GM23338 (cell line): ENCODE measurements at regions not wholly inside any gene's neighbourhood (a gene's known extent, or its start where the extent isn't known, plus 50 kb on each side); places are given as distances from the start of the nearest gene placed in this dataset.

Source experiments
- CREB1 ChIP-seq: fragments of 250-450 bp; sonication (Bioruptor Pico); IDR thresholded peaks from 2 replicates; pipeline ENCODE4 v1.5.0; 2020; ENCODE audit warnings: low read depth, mild to moderate bottlenecking, moderate library complexity
- EZH2 ChIP-seq: fragments of 200-600 bp; sonication (generic); IDR thresholded peaks from one replicate; pipeline ENCODE4 v1.8.0; 2017; ENCODE audit warnings: antibody characterized with exemption, mild to moderate bottlenecking, low read depth; ENCODE audit not compliant: unreplicated experiment
- EZH2phosphoT487 ChIP-seq: fragments of 200-600 bp; sonication (generic); IDR thresholded peaks from one replicate; pipeline ENCODE4 v1.8.1; 2018; ENCODE audit warnings: antibody characterized with exemption; ENCODE audit not compliant: unreplicated experiment
- JUNB ChIP-seq: IDR thresholded peaks from one replicate; pipeline ENCODE4 v1.6.1; 2016; ENCODE audit warnings: antibody characterized with exemption; ENCODE audit not compliant: unreplicated experiment
- NANOG ChIP-seq: IDR thresholded peaks from 2 replicates; pipeline ENCODE4 v1.6.1; 2016; ENCODE audit warnings: antibody characterized with exemption, borderline replicate concordance
- POLR2AphosphoS5 ChIP-seq: IDR thresholded peaks from 2 replicates; pipeline ENCODE4 v1.6.1; 2016; ENCODE audit warnings: antibody characterized with exemption, low read depth
- STAT1 ChIP-seq: IDR thresholded peaks from one replicate; pipeline ENCODE4 v1.6.1; 2016; ENCODE audit warnings: antibody characterized with exemption; ENCODE audit not compliant: unreplicated experiment
- ZNF114 ChIP-seq: fragments of 250-450 bp; sonication (Bioruptor Pico); IDR thresholded peaks from 2 replicates; pipeline ENCODE4 v1.5.0; 2020; ENCODE audit warnings: mild to moderate bottlenecking, moderate library complexity
- ZNF331 ChIP-seq: fragments of 250-450 bp; sonication (Bioruptor Pico); IDR thresholded peaks from 2 replicates; pipeline ENCODE4 v1.5.0; 2020; ENCODE audit warnings: low read depth, mild to moderate bottlenecking, moderate library complexity
- TF ChIP-seq, protein P1 (sequence below), 2 experiments: fragments of 200-600 bp in 1 of 2; sonication (generic) in 1 of 2; conservative IDR thresholded peaks; 2 replicates each; pipeline versions ENCODE4 v1.5.1 to v1.6.1; 2016 to 2017; ENCODE audit warnings: antibody characterized with exemption in 2 of 2, low read depth in 2 of 2, mild to moderate bottlenecking in 2 of 2, moderate library complexity in 1 of 2
- TF ChIP-seq, protein P2 (sequence below): IDR thresholded peaks from one replicate; pipeline ENCODE4 v1.6.1; 2018; ENCODE audit warnings: antibody characterized with exemption; ENCODE audit not compliant: unreplicated experiment
- TF ChIP-seq, protein P3 (sequence below): IDR thresholded peaks from 2 replicates; pipeline ENCODE4 v1.6.1; 2016; ENCODE audit warnings: antibody characterized with exemption
- TF ChIP-seq, protein P4 (sequence below): fragments of 250-450 bp; sonication (Bioruptor Pico); IDR thresholded peaks from 2 replicates; pipeline ENCODE4 v1.5.0; 2020; ENCODE audit warnings: mild to moderate bottlenecking, moderate library complexity

DNA sequence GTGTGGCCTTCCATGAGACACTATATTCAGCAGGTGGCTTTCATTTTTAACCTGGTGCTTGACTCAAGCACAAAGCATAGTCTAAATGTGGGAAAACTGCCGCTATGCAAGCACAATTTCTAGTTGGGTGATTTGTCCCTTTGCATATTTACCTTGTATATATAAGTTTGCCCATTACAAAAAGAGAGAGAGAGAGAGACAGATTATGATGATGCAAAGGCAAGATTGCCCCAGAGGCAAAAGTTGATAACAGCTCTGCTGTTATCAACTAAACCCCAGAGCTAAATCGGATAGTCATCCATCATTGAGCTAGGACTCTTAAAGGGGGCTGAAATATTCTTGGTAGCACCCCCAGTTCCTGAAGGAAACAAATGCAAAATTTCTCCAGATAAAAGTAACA, 141.5 kb downstream of the AQP9 start:
- TF ChIP-seq, protein P1, sequence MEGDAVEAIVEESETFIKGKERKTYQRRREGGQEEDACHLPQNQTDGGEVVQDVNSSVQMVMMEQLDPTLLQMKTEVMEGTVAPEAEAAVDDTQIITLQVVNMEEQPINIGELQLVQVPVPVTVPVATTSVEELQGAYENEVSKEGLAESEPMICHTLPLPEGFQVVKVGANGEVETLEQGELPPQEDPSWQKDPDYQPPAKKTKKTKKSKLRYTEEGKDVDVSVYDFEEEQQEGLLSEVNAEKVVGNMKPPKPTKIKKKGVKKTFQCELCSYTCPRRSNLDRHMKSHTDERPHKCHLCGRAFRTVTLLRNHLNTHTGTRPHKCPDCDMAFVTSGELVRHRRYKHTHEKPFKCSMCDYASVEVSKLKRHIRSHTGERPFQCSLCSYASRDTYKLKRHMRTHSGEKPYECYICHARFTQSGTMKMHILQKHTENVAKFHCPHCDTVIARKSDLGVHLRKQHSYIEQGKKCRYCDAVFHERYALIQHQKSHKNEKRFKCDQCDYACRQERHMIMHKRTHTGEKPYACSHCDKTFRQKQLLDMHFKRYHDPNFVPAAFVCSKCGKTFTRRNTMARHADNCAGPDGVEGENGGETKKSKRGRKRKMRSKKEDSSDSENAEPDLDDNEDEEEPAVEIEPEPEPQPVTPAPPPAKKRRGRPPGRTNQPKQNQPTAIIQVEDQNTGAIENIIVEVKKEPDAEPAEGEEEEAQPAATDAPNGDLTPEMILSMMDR (conservative IDR thresholded peaks at IDR 0.05; ENCODE audit: low read depth in 2 of 2): no peak
- TF ChIP-seq POLR2AphosphoS5 (no peak), EZH2phosphoT487 (no peak), EZH2 (no peak), JUNB (no peak), ZNF114 (CRISPR knock-in tag) (no peak), NANOG (no peak), CREB1 (CRISPR knock-in tag) (no peak), STAT1 (no peak), ZNF331 (no peak)
- TF ChIP-seq, protein P2, sequence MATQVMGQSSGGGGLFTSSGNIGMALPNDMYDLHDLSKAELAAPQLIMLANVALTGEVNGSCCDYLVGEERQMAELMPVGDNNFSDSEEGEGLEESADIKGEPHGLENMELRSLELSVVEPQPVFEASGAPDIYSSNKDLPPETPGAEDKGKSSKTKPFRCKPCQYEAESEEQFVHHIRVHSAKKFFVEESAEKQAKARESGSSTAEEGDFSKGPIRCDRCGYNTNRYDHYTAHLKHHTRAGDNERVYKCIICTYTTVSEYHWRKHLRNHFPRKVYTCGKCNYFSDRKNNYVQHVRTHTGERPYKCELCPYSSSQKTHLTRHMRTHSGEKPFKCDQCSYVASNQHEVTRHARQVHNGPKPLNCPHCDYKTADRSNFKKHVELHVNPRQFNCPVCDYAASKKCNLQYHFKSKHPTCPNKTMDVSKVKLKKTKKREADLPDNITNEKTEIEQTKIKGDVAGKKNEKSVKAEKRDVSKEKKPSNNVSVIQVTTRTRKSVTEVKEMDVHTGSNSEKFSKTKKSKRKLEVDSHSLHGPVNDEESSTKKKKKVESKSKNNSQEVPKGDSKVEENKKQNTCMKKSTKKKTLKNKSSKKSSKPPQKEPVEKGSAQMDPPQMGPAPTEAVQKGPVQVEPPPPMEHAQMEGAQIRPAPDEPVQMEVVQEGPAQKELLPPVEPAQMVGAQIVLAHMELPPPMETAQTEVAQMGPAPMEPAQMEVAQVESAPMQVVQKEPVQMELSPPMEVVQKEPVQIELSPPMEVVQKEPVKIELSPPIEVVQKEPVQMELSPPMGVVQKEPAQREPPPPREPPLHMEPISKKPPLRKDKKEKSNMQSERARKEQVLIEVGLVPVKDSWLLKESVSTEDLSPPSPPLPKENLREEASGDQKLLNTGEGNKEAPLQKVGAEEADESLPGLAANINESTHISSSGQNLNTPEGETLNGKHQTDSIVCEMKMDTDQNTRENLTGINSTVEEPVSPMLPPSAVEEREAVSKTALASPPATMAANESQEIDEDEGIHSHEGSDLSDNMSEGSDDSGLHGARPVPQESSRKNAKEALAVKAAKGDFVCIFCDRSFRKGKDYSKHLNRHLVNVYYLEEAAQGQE: no peak
- TF ChIP-seq, protein P3, sequence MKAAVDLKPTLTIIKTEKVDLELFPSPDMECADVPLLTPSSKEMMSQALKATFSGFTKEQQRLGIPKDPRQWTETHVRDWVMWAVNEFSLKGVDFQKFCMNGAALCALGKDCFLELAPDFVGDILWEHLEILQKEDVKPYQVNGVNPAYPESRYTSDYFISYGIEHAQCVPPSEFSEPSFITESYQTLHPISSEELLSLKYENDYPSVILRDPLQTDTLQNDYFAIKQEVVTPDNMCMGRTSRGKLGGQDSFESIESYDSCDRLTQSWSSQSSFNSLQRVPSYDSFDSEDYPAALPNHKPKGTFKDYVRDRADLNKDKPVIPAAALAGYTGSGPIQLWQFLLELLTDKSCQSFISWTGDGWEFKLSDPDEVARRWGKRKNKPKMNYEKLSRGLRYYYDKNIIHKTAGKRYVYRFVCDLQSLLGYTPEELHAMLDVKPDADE: no peak
- TF ChIP-seq, protein P4, sequence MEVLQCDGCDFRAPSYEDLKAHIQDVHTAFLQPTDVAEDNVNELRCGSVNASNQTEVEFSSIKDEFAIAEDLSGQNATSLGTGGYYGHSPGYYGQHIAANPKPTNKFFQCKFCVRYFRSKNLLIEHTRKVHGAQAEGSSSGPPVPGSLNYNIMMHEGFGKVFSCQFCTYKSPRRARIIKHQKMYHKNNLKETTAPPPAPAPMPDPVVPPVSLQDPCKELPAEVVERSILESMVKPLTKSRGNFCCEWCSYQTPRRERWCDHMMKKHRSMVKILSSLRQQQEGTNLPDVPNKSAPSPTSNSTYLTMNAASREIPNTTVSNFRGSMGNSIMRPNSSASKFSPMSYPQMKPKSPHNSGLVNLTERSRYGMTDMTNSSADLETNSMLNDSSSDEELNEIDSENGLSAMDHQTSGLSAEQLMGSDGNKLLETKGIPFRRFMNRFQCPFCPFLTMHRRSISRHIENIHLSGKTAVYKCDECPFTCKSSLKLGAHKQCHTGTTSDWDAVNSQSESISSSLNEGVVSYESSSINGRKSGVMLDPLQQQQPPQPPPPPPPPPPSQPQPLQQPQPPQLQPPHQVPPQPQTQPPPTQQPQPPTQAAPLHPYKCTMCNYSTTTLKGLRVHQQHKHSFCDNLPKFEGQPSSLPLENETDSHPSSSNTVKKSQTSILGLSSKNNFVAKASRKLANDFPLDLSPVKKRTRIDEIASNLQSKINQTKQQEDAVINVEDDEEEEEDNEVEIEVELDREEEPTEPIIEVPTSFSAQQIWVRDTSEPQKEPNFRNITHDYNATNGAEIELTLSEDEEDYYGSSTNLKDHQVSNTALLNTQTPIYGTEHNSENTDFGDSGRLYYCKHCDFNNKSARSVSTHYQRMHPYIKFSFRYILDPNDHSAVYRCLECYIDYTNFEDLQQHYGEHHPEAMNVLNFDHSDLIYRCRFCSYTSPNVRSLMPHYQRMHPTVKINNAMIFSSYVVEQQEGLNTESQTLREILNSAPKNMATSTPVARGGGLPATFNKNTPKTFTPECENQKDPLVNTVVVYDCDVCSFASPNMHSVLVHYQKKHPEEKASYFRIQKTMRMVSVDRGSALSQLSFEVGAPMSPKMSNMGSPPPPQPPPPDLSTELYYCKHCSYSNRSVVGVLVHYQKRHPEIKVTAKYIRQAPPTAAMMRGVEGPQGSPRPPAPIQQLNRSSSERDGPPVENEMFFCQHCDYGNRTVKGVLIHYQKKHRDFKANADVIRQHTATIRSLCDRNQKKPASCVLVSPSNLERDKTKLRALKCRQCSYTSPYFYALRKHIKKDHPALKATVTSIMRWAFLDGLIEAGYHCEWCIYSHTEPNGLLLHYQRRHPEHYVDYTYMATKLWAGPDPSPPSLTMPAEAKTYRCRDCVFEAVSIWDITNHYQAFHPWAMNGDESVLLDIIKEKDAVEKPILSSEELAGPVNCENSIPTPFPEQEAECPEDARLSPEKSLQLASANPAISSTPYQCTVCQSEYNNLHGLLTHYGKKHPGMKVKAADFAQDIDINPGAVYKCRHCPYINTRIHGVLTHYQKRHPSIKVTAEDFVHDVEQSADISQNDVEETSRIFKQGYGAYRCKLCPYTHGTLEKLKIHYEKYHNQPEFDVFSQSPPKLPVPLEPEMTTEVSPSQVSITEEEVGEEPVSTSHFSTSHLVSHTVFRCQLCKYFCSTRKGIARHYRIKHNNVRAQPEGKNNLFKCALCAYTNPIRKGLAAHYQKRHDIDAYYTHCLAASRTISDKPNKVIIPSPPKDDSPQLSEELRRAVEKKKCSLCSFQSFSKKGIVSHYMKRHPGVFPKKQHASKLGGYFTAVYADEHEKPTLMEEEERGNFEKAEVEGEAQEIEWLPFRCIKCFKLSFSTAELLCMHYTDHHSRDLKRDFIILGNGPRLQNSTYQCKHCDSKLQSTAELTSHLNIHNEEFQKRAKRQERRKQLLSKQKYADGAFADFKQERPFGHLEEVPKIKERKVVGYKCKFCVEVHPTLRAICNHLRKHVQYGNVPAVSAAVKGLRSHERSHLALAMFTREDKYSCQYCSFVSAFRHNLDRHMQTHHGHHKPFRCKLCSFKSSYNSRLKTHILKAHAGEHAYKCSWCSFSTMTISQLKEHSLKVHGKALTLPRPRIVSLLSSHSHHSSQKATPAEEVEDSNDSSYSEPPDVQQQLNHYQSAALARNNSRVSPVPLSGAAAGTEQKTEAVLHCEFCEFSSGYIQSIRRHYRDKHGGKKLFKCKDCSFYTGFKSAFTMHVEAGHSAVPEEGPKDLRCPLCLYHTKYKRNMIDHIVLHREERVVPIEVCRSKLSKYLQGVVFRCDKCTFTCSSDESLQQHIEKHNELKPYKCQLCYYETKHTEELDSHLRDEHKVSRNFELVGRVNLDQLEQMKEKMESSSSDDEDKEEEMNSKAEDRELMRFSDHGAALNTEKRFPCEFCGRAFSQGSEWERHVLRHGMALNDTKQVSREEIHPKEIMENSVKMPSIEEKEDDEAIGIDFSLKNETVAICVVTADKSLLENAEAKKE: no peak
